ENCODE measurements at regions not wholly inside any gene's neighbourhood (a gene's known extent, or its start where the extent isn't known, plus 50 kb on each side); places are given as distances from the start of the nearest gene placed in this dataset.

DNA sequence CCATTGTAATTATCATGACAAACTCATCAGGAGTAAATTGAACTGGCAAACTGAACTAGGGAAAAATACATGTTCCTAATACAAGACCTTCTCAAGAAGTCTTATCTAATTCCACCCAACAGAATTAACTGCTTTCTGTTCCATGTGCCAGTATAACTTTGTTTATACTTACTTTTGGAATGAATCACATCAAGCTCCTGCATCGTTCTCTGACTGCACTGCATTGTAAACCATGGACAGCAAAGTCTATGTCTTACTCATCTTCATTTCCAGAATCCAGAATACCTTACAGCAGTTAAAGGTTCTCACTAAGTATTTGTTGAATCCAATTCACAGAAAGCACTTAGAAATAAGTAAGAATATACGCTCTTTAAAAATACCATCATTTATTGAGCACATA is 102.8 kb downstream of the PLK2 start:
- Histone ChIP-seq H3K9me3 (ENCODE audit: insufficient read depth, low read length, severe bottlenecking) (no peaks in the 10 kb centered on the region), H3K9ac (ENCODE audit: low read depth, low read length) (no peak overlapping the region)
- DNase-seq = no peak

DNA sequence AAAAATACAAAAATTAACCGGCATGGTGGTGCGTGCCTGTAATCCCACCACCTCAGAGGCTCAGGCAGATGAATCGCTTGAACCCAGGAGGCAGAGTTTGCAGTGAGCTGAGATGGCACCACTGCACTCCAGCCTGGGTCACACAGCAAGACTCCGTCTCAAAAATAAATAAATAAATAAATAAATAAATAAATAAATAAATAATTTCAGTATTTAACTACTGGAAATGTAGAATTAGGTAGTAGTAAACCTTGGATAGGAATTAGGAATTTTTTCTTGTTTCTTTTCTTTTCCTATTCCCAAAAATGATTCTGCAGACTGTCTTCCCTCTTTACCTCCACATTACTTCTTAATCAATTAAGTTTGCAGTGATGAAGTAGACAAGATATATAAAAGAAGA is 103.2 kb downstream of the PLK2 start:
- H3K36me3 ChIP-seq (ENCODE audit: insufficient read depth, low read length) = no peaks in the 10 kb centered on the region
- H3K4me3 ChIP-seq (ENCODE audit: low read depth in 1 of 2, low read length in 2 of 2) = no peak overlapping the region
- no peak overlapping the region for H3K9ac ChIP-seq (ENCODE audit: low read depth, low read length)
- no peaks in the 10 kb centered on the region for H3K79me2 ChIP-seq (ENCODE audit: insufficient read depth, low read length)
- H3K9me3 ChIP-seq (ENCODE audit: insufficient read depth, low read length, severe bottlenecking) = no peaks in the 10 kb centered on the region
- DNase-seq (no peak), ATAC-seq (ENCODE audit: insufficient read depth, low read depth) (no peak)
- H3K27ac ChIP-seq (ENCODE audit: low read length) = no peak overlapping the region
- no peak for TF ChIP-seq CTCF (IDR thresholded peaks at IDR 0.05; ENCODE audit: borderline replicate concordance, extremely low read depth, low read length, poor library complexity, severe bottlenecking)
- TF ChIP-seq EZH2 (IDR thresholded peaks at IDR 0.05; ENCODE audit: borderline replicate concordance, low read depth, low read length, severe bottlenecking) = no peak
- no peak overlapping the region for H3K4me2 ChIP-seq (ENCODE audit: insufficient read depth, low read length)
- no peak overlapping the region for H2AFZ ChIP-seq (ENCODE audit: low read depth, low read length)
- H4K20me1 ChIP-seq (ENCODE audit: insufficient read depth, low read length) = no peaks in the 10 kb centered on the region
- no peaks in the 10 kb centered on the region for H3K4me1 ChIP-seq (ENCODE audit: insufficient read depth, low read length)
- H3K27me3 ChIP-seq (ENCODE audit: insufficient read depth, low read length, poor library complexity) = no peaks in the 10 kb centered on the region

More for the DNA sequence above, 102.8 kb downstream of the PLK2 start:
- H3K4me2 ChIP-seq (ENCODE audit: insufficient read depth, low read length) = no peak overlapping the region
- TF ChIP-seq EZH2 (IDR thresholded peaks at IDR 0.05; ENCODE audit: borderline replicate concordance, low read depth, low read length, severe bottlenecking) (no peak), CTCF (IDR thresholded peaks at IDR 0.05; ENCODE audit: borderline replicate concordance, extremely low read depth, low read length, poor library complexity, severe bottlenecking) (no peak)
- H3K4me3 ChIP-seq (ENCODE audit: low read depth in 1 of 2, low read length in 2 of 2) = no peak overlapping the region
- H3K79me2 ChIP-seq (ENCODE audit: insufficient read depth, low read length) = no peaks in the 10 kb centered on the region
- no peak overlapping the region for H3K27ac ChIP-seq (ENCODE audit: low read length)
- no peaks in the 10 kb centered on the region for H4K20me1 ChIP-seq (ENCODE audit: insufficient read depth, low read length)
- no peak for ATAC-seq (ENCODE audit: insufficient read depth, low read depth)
- H3K27me3 ChIP-seq (ENCODE audit: insufficient read depth, low read length, poor library complexity) = no peaks in the 10 kb centered on the region
- no peaks in the 10 kb centered on the region for H3K36me3 ChIP-seq (ENCODE audit: insufficient read depth, low read length)
- H2AFZ ChIP-seq (ENCODE audit: low read depth, low read length) = no peak overlapping the region
- H3K4me1 ChIP-seq (ENCODE audit: insufficient read depth, low read length) = no peaks in the 10 kb centered on the region

DNA sequence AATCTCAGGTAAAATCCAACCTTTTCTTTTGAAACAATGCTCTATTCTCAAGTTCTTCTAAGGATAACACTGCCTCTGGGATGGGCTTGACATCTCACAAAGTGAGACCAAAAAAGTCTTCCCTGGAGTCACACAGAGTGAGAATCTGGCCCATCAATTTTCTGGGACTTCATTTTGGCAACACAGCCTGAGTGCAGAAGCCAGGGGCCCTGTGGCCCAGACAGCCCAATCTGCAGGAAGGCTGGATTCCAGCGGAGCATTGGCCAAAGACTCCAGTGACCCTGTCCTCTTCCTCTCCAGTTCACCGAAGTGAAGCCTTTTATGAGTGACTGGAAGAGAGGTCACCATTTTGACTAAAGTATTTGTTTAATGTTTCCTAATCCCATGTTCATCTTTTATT is 105.1 kb downstream of the PLK2 start:
- DNase-seq (no peak), ATAC-seq (ENCODE audit: insufficient read depth, low read depth) (no peak)
- no peaks in the 10 kb centered on the region for H4K20me1 ChIP-seq (ENCODE audit: insufficient read depth, low read length)
- TF ChIP-seq EZH2 (IDR thresholded peaks at IDR 0.05; ENCODE audit: borderline replicate concordance, low read depth, low read length, severe bottlenecking) (no peak), CTCF (IDR thresholded peaks at IDR 0.05; ENCODE audit: borderline replicate concordance, extremely low read depth, low read length, poor library complexity, severe bottlenecking) (no peak)
- no peak overlapping the region for H3K27ac ChIP-seq (ENCODE audit: low read length)
- H3K4me3 ChIP-seq (ENCODE audit: low read depth in 1 of 2, low read length in 2 of 2) = no peak overlapping the region
- no peaks in the 10 kb centered on the region for H3K4me1 ChIP-seq (ENCODE audit: insufficient read depth, low read length)
- no peaks in the 10 kb centered on the region for H3K36me3 ChIP-seq (ENCODE audit: insufficient read depth, low read length)
- no peaks in the 10 kb centered on the region for H3K27me3 ChIP-seq (ENCODE audit: insufficient read depth, low read length, poor library complexity)
- H3K79me2 ChIP-seq (ENCODE audit: insufficient read depth, low read length) = no peaks in the 10 kb centered on the region
- H3K9me3 ChIP-seq (ENCODE audit: insufficient read depth, low read length, severe bottlenecking) = no peaks in the 10 kb centered on the region
- no peak overlapping the region for H3K9ac ChIP-seq (ENCODE audit: low read depth, low read length)
- H2AFZ ChIP-seq (ENCODE audit: low read depth, low read length) = no peak overlapping the region
- H3K4me2 ChIP-seq (ENCODE audit: insufficient read depth, low read length) = no peak overlapping the region

DNA sequence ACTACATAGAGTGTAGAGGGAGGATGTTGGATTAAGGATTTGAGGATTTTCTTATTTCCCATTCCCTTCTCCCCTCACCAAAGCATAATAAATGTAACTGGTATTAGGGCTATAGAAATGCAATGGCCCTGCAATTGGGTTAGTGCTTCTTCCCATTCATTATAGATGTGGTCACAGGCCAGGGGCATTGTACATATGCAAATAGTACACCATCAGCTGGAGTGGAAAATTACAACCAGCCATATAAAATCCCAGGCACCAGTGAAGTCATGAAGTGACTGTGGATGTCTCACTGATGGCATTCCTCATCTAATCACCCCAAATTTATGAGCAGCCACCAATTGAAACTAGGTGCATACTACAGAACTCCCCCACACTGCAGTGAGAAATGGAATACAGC is 105.9 kb downstream of the PLK2 start:
- DNase-seq = no peak
- TF ChIP-seq EZH2 (IDR thresholded peaks at IDR 0.05; ENCODE audit: borderline replicate concordance, low read depth, low read length, severe bottlenecking) = no peak
- TF ChIP-seq CTCF (IDR thresholded peaks at IDR 0.05; ENCODE audit: borderline replicate concordance, extremely low read depth, low read length, poor library complexity, severe bottlenecking) = no peak
- ATAC-seq (ENCODE audit: insufficient read depth, low read depth) = no peak

More for the DNA sequence above, 105.9 kb downstream of the PLK2 start:
- H3K27ac ChIP-seq (ENCODE audit: low read length) = no peak overlapping the region
- no peaks in the 10 kb centered on the region for H3K79me2 ChIP-seq (ENCODE audit: insufficient read depth, low read length)
- H3K9ac ChIP-seq (ENCODE audit: low read depth, low read length) = no peak overlapping the region
- no peaks in the 10 kb centered on the region for H3K4me1 ChIP-seq (ENCODE audit: insufficient read depth, low read length)
- no peak overlapping the region for H3K4me3 ChIP-seq (ENCODE audit: low read depth in 1 of 2, low read length in 2 of 2)
- H3K4me2 ChIP-seq (ENCODE audit: insufficient read depth, low read length) = no peak overlapping the region
- no peaks in the 10 kb centered on the region for H3K9me3 ChIP-seq (ENCODE audit: insufficient read depth, low read length, severe bottlenecking)
- no peaks in the 10 kb centered on the region for H4K20me1 ChIP-seq (ENCODE audit: insufficient read depth, low read length)
- H3K27me3 ChIP-seq (ENCODE audit: insufficient read depth, low read length, poor library complexity) = no peaks in the 10 kb centered on the region
- H2AFZ ChIP-seq (ENCODE audit: low read depth, low read length) = no peak overlapping the region
- H3K36me3 ChIP-seq (ENCODE audit: insufficient read depth, low read length) = no peaks in the 10 kb centered on the region
